ENCODE measurements at regions not wholly inside any gene's neighbourhood (a gene's known extent, or its start where the extent isn't known, plus 50 kb on each side); places are given as distances from the start of the nearest gene placed in this dataset.

DNA sequence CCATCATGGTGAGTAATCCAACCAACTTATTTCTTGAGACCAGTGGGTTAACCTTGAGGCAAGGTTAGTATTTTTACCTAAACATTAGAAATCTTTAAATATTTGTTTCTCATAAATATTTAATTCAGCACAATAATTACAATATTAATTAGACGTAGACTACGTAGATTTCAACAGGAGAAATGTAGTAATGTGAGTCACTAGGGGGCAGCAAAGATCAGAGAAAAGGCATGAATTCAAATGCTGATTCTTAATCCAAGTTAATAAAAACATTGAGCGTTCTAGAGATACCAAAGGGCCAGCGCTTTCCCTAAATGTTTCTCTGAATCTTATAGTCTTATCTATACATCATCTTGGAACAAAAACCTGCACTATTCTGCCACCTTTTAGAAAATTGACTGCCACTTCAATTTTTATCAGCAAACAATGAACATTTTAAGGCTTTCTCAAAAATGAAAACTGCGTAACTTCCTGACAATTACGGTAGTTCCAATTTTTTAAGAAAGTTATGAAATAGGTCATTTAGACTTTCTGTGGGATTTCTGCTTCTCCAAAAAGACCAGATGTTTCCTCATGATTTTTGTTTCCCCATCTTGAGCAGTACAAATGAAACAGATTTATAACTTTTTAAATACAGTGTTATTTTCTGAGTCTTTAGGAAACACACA, 180.7 kb downstream of the GASK1B start:
- no peak overlapping the region for H2AFZ ChIP-seq
- no peaks in the 10 kb centered on the region for H3K36me3 ChIP-seq (ENCODE audit: low read depth)
- H3K4me3 ChIP-seq = no peak overlapping the region
- no peaks in the 10 kb centered on the region for H3F3A ChIP-seq (ENCODE audit: insufficient read depth, low read depth)
- no peaks in the 10 kb centered on the region for H3K9me2 ChIP-seq (ENCODE audit: insufficient read depth)
- BruUV-seq (replicated peaks) = no TSS peak
- H3K27ac ChIP-seq = no peak overlapping the region
- H3K4me1 ChIP-seq (replicated peaks; ENCODE audit: insufficient read depth) = peaks cover 9% of the 10 kb centered on the region
- no peaks in the 10 kb centered on the region for H3K27me3 ChIP-seq (ENCODE audit: insufficient read depth, low read depth)
- H3K4me2 ChIP-seq = no peak overlapping the region
- no peaks in the 10 kb centered on the region for H3K79me2 ChIP-seq (ENCODE audit: low read depth)
- TF ChIP-seq, protein P1, sequence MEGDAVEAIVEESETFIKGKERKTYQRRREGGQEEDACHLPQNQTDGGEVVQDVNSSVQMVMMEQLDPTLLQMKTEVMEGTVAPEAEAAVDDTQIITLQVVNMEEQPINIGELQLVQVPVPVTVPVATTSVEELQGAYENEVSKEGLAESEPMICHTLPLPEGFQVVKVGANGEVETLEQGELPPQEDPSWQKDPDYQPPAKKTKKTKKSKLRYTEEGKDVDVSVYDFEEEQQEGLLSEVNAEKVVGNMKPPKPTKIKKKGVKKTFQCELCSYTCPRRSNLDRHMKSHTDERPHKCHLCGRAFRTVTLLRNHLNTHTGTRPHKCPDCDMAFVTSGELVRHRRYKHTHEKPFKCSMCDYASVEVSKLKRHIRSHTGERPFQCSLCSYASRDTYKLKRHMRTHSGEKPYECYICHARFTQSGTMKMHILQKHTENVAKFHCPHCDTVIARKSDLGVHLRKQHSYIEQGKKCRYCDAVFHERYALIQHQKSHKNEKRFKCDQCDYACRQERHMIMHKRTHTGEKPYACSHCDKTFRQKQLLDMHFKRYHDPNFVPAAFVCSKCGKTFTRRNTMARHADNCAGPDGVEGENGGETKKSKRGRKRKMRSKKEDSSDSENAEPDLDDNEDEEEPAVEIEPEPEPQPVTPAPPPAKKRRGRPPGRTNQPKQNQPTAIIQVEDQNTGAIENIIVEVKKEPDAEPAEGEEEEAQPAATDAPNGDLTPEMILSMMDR (conservative IDR thresholded peaks at IDR 0.05) = peak; percentile 84
- no peak for TF ChIP-seq EZH2 (IDR thresholded peaks at IDR 0.05; ENCODE audit: low read depth)
- peak in 1 of 2 experiments; percentile 30 for DNase-seq
- ChIA-PET POLR2A (ENCODE audit: unreplicated experiment) (no interaction called here), CTCF (no interaction called here)
- no peaks in the 10 kb centered on the region for H3K9me3 ChIP-seq (ENCODE audit: insufficient read depth, low read depth)
- intact Hi-C loops (cut with micrococcal nuclease; ENCODE audit: unreplicated experiment) = loop anchor here (1.0 to 10.0 kb wide), 5 partner anchors 29 to 633 kb away; no protein-coding TSS in a partner anchor
- H4K20me1 ChIP-seq (ENCODE audit: insufficient read depth) = no peaks in the 10 kb centered on the region

DNA sequence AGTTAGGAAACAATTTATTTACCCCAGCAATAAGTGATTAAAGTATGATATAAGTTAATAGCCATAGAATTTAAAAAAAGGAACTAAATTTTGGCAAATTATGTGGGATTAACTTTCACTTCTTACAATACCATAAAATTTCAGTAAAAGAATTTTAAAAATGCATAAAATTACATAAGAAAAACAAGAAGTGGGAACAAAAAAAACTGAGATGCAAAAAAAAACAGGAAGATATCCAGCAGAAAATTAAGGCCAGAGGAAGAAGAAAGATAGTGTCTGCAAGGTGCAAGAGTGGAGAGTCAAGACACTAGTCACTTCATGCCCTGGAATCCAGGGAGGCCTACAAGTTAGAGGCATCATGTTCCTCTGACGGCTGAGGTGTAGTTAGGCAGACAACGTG, 184.2 kb downstream of the GASK1B start:
- POLR2A ChIA-PET (ENCODE audit: unreplicated experiment) = no interaction called here
- CTCF ChIA-PET = no interaction called here

DNA sequence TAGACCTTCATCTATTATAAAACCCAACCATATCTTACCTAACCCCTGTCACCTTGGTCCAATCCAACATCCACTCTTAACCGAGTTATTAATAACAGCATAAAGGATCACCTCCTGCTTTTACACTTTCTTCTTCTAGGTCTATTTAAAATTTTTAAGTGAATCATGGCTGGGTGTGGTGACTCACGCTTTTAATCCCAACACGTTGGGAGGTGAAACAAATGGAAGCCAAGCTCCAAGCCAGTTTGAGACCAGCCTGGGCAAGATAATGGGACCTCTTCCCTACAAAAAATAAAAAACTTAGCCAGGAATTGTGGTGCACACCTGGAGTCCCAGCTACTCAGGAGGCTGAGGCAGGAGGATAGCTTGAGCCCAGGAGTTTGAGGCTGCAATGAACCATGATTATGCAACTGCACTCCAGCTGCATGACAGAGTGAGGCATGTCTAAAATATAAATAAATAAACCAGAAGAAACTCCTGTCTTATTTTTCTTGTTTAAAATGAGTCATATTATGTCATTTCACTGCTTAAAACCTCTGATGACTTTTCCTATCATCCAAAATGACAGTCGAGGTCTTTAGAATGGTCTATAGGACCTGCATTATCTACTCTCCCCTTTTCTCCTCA, 188.4 kb downstream of the GASK1B start:
- Histone ChIP-seq H3F3A (ENCODE audit: insufficient read depth, low read depth) (no peaks in the 10 kb centered on the region), H4K20me1 (ENCODE audit: insufficient read depth) (no peaks in the 10 kb centered on the region), H3K4me3 (no peak overlapping the region), H3K79me2 (ENCODE audit: low read depth) (no peaks in the 10 kb centered on the region), H3K9me3 (ENCODE audit: insufficient read depth, low read depth) (no peaks in the 10 kb centered on the region), H3K36me3 (ENCODE audit: low read depth) (no peaks in the 10 kb centered on the region), H3K4me2 (no peak overlapping the region), H3K27ac (no peak overlapping the region), H2AFZ (no peak overlapping the region), H3K27me3 (ENCODE audit: insufficient read depth, low read depth) (no peaks in the 10 kb centered on the region), H3K9me2 (ENCODE audit: insufficient read depth) (no peaks in the 10 kb centered on the region), H3K4me1 (replicated peaks; ENCODE audit: insufficient read depth) (no peaks in the 10 kb centered on the region)
- POLR2A ChIA-PET (ENCODE audit: unreplicated experiment) = no interaction called here
- CTCF ChIA-PET = no interaction called here
- TF ChIP-seq, protein P1 (conservative IDR thresholded peaks at IDR 0.05) = no peak
- no peak for TF ChIP-seq EZH2 (IDR thresholded peaks at IDR 0.05; ENCODE audit: low read depth)
- no peak for DNase-seq
- BruUV-seq (replicated peaks) = no TSS peak
- intact Hi-C loops (cut with micrococcal nuclease; ENCODE audit: unreplicated experiment) = no loop called here

More for the DNA sequence above, 184.2 kb downstream of the GASK1B start:
- no peaks in the 10 kb centered on the region for H3F3A ChIP-seq (ENCODE audit: insufficient read depth, low read depth)
- no peak overlapping the region for H2AFZ ChIP-seq
- no peak overlapping the region for H3K4me3 ChIP-seq
- no peak for DNase-seq
- H3K9me3 ChIP-seq (ENCODE audit: insufficient read depth, low read depth) = no peaks in the 10 kb centered on the region
- H3K27me3 ChIP-seq (ENCODE audit: insufficient read depth, low read depth) = no peaks in the 10 kb centered on the region
- TF ChIP-seq, protein P1 (conservative IDR thresholded peaks at IDR 0.05) = no peak
- no peak for TF ChIP-seq EZH2 (IDR thresholded peaks at IDR 0.05; ENCODE audit: low read depth)
- no peak overlapping the region for H3K27ac ChIP-seq
- no peaks in the 10 kb centered on the region for H3K36me3 ChIP-seq (ENCODE audit: low read depth)
- H3K9me2 ChIP-seq (ENCODE audit: insufficient read depth) = no peaks in the 10 kb centered on the region
- no TSS peak for BruUV-seq (replicated peaks)
- H3K4me1 ChIP-seq (replicated peaks; ENCODE audit: insufficient read depth) = no peaks in the 10 kb centered on the region
- intact Hi-C loops (cut with micrococcal nuclease; ENCODE audit: unreplicated experiment) = no loop called here
- H3K4me2 ChIP-seq = no peak overlapping the region
- H4K20me1 ChIP-seq (ENCODE audit: insufficient read depth) = no peaks in the 10 kb centered on the region
- no peaks in the 10 kb centered on the region for H3K79me2 ChIP-seq (ENCODE audit: low read depth)

Measured in PC-9 (cell line).